Keratinocyte (primary cell): ENCODE measurements at regions not wholly inside any gene's neighbourhood (a gene's known extent, or its start where the extent isn't known, plus 50 kb on each side); places are given as distances from the start of the nearest gene placed in this dataset.

Source experiments
- DNase-seq: peaks from one replicate; pipeline ENCODE4 v3.0.0-alpha.2; 2011; ENCODE audit warnings: low read depth, missing footprints, low spot score
- FAIRE-seq: peaks from 2 replicates; lab custom pipeline; 2011; peaks lifted over from hg19 to GRCh38; lab: Jason Lieb, UNC
- H2AFZ ChIP-seq: 2 replicates; pipeline ENCODE4 v1.6.0; 2012; ENCODE audit warnings: low read length, control low read depth, inconsistent platforms; ENCODE audit not compliant: control insufficient read depth
- H3K27ac ChIP-seq: 2 replicates; pipeline ENCODE4 v1.5.1; 2011; ENCODE audit warnings: low read length; ENCODE audit not compliant: control insufficient read depth, insufficient read depth
- H3K27me3 ChIP-seq: 3 replicates; pipeline ENCODE4 v1.6.0; 2011; ENCODE audit warnings: low read length; ENCODE audit not compliant: control insufficient read depth, insufficient read depth; ENCODE audit errors: extremely low read depth
- H3K36me3 ChIP-seq, 2 experiments: 2 replicates in 1 of 2; 3 replicates in 1 of 2; pipeline ENCODE4 v1.5.1; 2011; ENCODE audit warnings: low read length in 2 of 2, mild to moderate bottlenecking in 1 of 2; ENCODE audit not compliant: control insufficient read depth in 2 of 2, insufficient read depth in 2 of 2; ENCODE audit errors: extremely low read depth in 1 of 2
- H3K4me1 ChIP-seq: 3 replicates; pipeline ENCODE4 v1.5.1; 2011; ENCODE audit warnings: low read length; ENCODE audit not compliant: control insufficient read depth, insufficient read depth; ENCODE audit errors: extremely low read depth
- H3K4me2 ChIP-seq: 3 replicates; pipeline ENCODE4 v1.6.0; 2011; ENCODE audit warnings: low read depth, low read length; ENCODE audit not compliant: control insufficient read depth, insufficient read depth; ENCODE audit errors: extremely low read depth
- H3K4me3 ChIP-seq, 3 experiments: fragments of 200-600 bp in 1 of 3; sonication (generic) in 1 of 3; 2 replicates in 2 of 3; 3 replicates in 1 of 3; pipeline ENCODE4 v1.5.1; 2011 to 2016; ENCODE audit warnings: low read length in 3 of 3, mild to moderate bottlenecking in 3 of 3, control low read depth in 2 of 3, inconsistent platforms in 1 of 3, low read depth in 1 of 3, mixed read lengths in 1 of 3, mixed run types in 1 of 3, moderate library complexity in 1 of 3; ENCODE audit not compliant: control insufficient read depth in 2 of 3, insufficient read depth in 2 of 3; ENCODE audit errors: extremely low read depth in 1 of 3
- H3K79me2 ChIP-seq: 2 replicates; pipeline ENCODE4 v1.6.0; 2012; ENCODE audit warnings: low read length; ENCODE audit not compliant: control insufficient read depth, insufficient read depth
- H3K9ac ChIP-seq: 3 replicates; pipeline ENCODE4 v1.6.0; 2011; ENCODE audit warnings: low read length; ENCODE audit not compliant: control insufficient read depth, insufficient read depth; ENCODE audit errors: extremely low read depth
- H3K9me1 ChIP-seq: 3 replicates; pipeline ENCODE4 v1.6.0; 2011; ENCODE audit warnings: low read length; ENCODE audit not compliant: control insufficient read depth, insufficient read depth; ENCODE audit errors: extremely low read depth
- H3K9me3 ChIP-seq: 2 replicates; pipeline ENCODE4 v1.5.1; 2012; ENCODE audit warnings: low read depth, low read length; ENCODE audit not compliant: control insufficient read depth
- H4K20me1 ChIP-seq: 3 replicates; pipeline ENCODE4 v1.6.0; 2011; ENCODE audit warnings: low read length; ENCODE audit not compliant: control insufficient read depth, insufficient read depth; ENCODE audit errors: extremely low read depth
- EZH2 ChIP-seq: IDR thresholded peaks from one replicate; pipeline ENCODE4 v1.6.1; 2012; ENCODE audit warnings: inconsistent platforms, mild to moderate bottlenecking, low read length, moderate library complexity
- dilution Hi-C: fragments of 300-500 bp; cut with MboI; formaldehyde crosslinking; loops from one replicate; pipeline ENCODE4 v1.7.0; 2020; ENCODE audit warnings: low sequenced_read_pairs; ENCODE audit not compliant: extremely low pct_ligation_motif_present
- TF ChIP-seq, protein P1 (sequence below), 3 experiments: IDR thresholded peaks in 1 of 3; conservative IDR thresholded peaks in 1 of 3; optimal IDR thresholded peaks in 1 of 3; 2 replicates in 2 of 3; 3 replicates in 1 of 3; pipeline versions ENCODE3 to v1.5.1; 2011; ENCODE audit warnings: low read length in 3 of 3, mild to moderate bottlenecking in 3 of 3, moderate library complexity in 2 of 3, control low read depth in 1 of 3, inconsistent platforms in 1 of 3; ENCODE audit not compliant: insufficient read depth in 2 of 3; ENCODE audit errors: extremely low read depth in 1 of 3

DNA sequence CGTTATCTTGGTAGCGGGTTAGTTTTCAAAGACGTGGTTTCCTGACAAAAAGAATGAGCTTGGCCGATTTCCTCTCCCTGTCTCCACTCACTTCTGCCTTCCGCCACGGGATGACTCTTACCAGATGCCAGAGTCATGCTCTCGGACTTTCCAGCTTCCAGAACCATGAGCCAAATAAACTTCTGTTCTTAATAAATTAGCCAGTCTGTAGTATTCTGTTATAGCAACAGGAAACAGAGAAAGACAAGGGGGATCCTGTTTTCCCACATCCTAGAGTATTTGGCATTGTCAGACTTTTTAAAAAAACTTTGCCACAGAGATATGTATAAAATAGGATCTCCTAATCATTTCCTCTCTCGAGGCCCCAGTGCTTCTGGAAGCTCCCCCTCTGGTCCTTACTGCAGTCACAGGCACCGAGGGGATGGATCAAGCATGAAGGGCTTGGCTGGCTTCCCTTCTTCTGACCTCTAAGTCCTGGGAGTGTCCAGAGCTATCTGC lies 84.9 kb upstream of the NAA20 start:
- H3K4me1 ChIP-seq, result peaks cover 48% of the 10 kb centered on the region
- dilution Hi-C loops, result no loop called here

DNA sequence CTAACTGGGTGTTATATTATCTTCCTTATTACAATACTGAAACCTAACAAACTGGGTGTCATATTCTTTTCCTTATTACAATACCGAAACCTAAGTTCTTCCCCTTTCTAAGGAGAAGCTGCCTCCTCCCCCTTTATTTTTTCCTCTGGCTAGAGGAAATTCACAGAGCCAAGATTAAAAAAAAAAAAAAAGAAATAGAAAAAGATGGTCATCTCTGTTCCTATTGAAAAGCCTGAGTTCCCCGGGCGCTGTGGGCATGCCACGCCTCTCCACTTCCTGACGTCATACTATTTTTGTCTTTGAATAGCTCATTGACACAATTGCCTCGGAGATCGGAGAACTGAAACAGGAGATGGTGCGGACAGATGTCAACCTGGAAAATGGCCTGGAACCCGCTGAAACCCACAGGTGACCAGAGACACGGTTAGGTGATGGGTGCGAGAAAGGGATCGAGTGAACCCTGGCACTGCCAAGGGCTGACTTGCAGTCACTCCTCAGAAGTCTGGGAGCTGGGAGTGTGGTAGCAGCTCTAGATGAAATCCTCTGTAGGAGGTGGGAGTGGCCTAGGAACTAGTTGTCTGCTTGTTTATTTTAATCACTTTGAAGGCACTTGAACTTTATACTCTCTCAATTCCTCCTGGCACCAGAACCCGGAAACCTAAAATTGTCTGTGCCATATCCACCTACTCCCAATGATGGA lies 82.2 kb upstream of the NAA20 start:
- H3K79me2 ChIP-seq, result peaks cover 17% of the 10 kb centered on the region
- dilution Hi-C loops, result no loop called here
- H3K27ac ChIP-seq, result peak overlapping the region; percentile 97
- no peaks in the 10 kb centered on the region for H3K36me3 ChIP-seq
- H3K27me3 ChIP-seq, result no peaks in the 10 kb centered on the region
- no peaks in the 10 kb centered on the region for H3K9me3 ChIP-seq
- H3K4me2 ChIP-seq, result peak overlapping the region; percentile 96
- peaks cover 35% of the 10 kb centered on the region for H3K4me1 ChIP-seq
- peak overlapping the region; percentile 91 for H2AFZ ChIP-seq
- TF ChIP-seq, protein P1, sequence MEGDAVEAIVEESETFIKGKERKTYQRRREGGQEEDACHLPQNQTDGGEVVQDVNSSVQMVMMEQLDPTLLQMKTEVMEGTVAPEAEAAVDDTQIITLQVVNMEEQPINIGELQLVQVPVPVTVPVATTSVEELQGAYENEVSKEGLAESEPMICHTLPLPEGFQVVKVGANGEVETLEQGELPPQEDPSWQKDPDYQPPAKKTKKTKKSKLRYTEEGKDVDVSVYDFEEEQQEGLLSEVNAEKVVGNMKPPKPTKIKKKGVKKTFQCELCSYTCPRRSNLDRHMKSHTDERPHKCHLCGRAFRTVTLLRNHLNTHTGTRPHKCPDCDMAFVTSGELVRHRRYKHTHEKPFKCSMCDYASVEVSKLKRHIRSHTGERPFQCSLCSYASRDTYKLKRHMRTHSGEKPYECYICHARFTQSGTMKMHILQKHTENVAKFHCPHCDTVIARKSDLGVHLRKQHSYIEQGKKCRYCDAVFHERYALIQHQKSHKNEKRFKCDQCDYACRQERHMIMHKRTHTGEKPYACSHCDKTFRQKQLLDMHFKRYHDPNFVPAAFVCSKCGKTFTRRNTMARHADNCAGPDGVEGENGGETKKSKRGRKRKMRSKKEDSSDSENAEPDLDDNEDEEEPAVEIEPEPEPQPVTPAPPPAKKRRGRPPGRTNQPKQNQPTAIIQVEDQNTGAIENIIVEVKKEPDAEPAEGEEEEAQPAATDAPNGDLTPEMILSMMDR (optimal IDR thresholded peaks at IDR 0.05 in 1 of 3, IDR thresholded peaks at IDR 0.05 in 1 of 3, conservative IDR thresholded peaks at IDR 0.05 in 1 of 3; ENCODE audit: extremely low read depth in 1 of 3, insufficient read depth in 2 of 3, low read length in 3 of 3), result no peak
- no peak for TF ChIP-seq EZH2
- H3K9ac ChIP-seq, result peak overlapping the region; percentile 88
- H3K9me1 ChIP-seq, result no peaks in the 10 kb centered on the region
- no peak for DNase-seq
- FAIRE-seq, result peak; percentile 67
- H4K20me1 ChIP-seq, result no peaks in the 10 kb centered on the region
- H3K4me3 ChIP-seq, result peak overlapping the region; percentile 38 to 91 (median 88)

More for the DNA sequence above, 84.9 kb upstream of the NAA20 start:
- Histone ChIP-seq H4K20me1 (no peaks in the 10 kb centered on the region), H3K27me3 (no peaks in the 10 kb centered on the region), H3K9me3 (no peaks in the 10 kb centered on the region), H2AFZ (no peak overlapping the region), H3K4me3 (no peak overlapping the region), H3K36me3 (no peaks in the 10 kb centered on the region), H3K4me2 (no peak overlapping the region), H3K27ac (no peak overlapping the region), H3K9ac (no peak overlapping the region), H3K9me1 (no peaks in the 10 kb centered on the region), H3K79me2 (peaks cover 2% of the 10 kb centered on the region)
- DNase-seq (no peak), FAIRE-seq (no peak)
- TF ChIP-seq, protein P1 (optimal IDR thresholded peaks at IDR 0.05 in 1 of 3, IDR thresholded peaks at IDR 0.05 in 1 of 3, conservative IDR thresholded peaks at IDR 0.05 in 1 of 3; ENCODE audit: extremely low read depth in 1 of 3, insufficient read depth in 2 of 3, low read length in 3 of 3), result no peak
- TF ChIP-seq EZH2, result no peak
